ENCODE measurements at regions not wholly inside any gene's neighbourhood (a gene's known extent, or its start where the extent isn't known, plus 50 kb on each side); places are given as distances from the start of the nearest gene placed in this dataset.

GRCh38 chr10:113459626-113460280, 93.1 kb upstream of the HABP2 start:
- no peak for DNase-seq (ENCODE audit: low spot score)

- DNase-seq (ENCODE audit: low spot score), result no peak
Observed at GRCh38 chr10:113463083-113463482, 89.8 kb upstream of the HABP2 start.

GRCh38 chr10:113463777-113464176, 89.1 kb upstream of the HABP2 start:
- DNase-seq (ENCODE audit: low spot score), result no peak

GRCh38 chr10:113469796-113470195, 83.1 kb upstream of the HABP2 start:
- DNase-seq (ENCODE audit: low spot score), result no peak

- DNase-seq (ENCODE audit: low spot score), result no peak
Observed at GRCh38 chr10:113470372-113471240, 82.2 kb upstream of the HABP2 start.

GRCh38 chr10:113471241-113471996, 81.4 kb upstream of the HABP2 start:
- no peak for DNase-seq (ENCODE audit: low spot score)

GRCh38 chr10:113473011-113473410, 79.8 kb upstream of the HABP2 start:
- DNase-seq (ENCODE audit: low spot score), result no peak

- DNase-seq (ENCODE audit: low spot score), result no peak
Observed at GRCh38 chr10:113473851-113474250, 79.0 kb upstream of the HABP2 start.

- DNase-seq (ENCODE audit: low spot score), result no peak
Observed at GRCh38 chr10:113474752-113475151, 78.1 kb upstream of the HABP2 start.

GRCh38 chr10:113475381-113475807, 77.5 kb upstream of the HABP2 start:
- no peak for DNase-seq (ENCODE audit: low spot score)

- no peak for DNase-seq (ENCODE audit: low spot score)
Observed at GRCh38 chr10:113476191-113476590, 76.7 kb upstream of the HABP2 start.

GRCh38 chr10:113476673-113477072, 76.2 kb upstream of the HABP2 start:
- no peak for DNase-seq (ENCODE audit: low spot score)

- no peak for DNase-seq (ENCODE audit: low spot score)
Observed at GRCh38 chr10:113477451-113477850, 75.4 kb upstream of the HABP2 start.

- DNase-seq (ENCODE audit: low spot score), result no peak
Observed at GRCh38 chr10:113479346-113480080, 73.3 kb upstream of the HABP2 start.

- DNase-seq (ENCODE audit: low spot score), result no peak
Observed at GRCh38 chr10:113480081-113480360, 72.8 kb upstream of the HABP2 start.

- no peak for DNase-seq (ENCODE audit: low spot score)
Observed at GRCh38 chr10:113480851-113481502, 71.9 kb upstream of the HABP2 start.

- DNase-seq (ENCODE audit: low spot score), result no peak
Observed at GRCh38 chr10:113484487-113484886, 68.4 kb upstream of the HABP2 start.

GRCh38 chr10:113485736-113486135, 67.1 kb upstream of the HABP2 start:
- no peak for DNase-seq (ENCODE audit: low spot score)

GRCh38 chr10:113486531-113486930, 66.3 kb upstream of the HABP2 start:
- DNase-seq (ENCODE audit: low spot score), result no peak

- DNase-seq (ENCODE audit: low spot score), result no peak
Observed at GRCh38 chr10:113487154-113487553, 65.7 kb upstream of the HABP2 start.

GRCh38 chr10:113488186-113488585, 64.7 kb upstream of the HABP2 start:
- no peak for DNase-seq (ENCODE audit: low spot score)
